Body of pancreas (tissue), 4 donors: ENCODE measurements at regions not wholly inside any gene's neighbourhood (a gene's known extent, or its start where the extent isn't known, plus 50 kb on each side); places are given as distances from the start of the nearest gene placed in this dataset.

Source experiments
- POLR2A ChIP-seq, 3 donors: fragments of 450-650 bp; IDR thresholded peaks; one replicate each; pipeline ENCODE4 v1.6.1; 2016; ENCODE audit warnings: antibody characterized with exemption in 3 of 3, mild to moderate bottlenecking in 2 of 3
- TF ChIP-seq, protein P1 (sequence below), 7 experiments: fragments of 450-650 bp in 4 of 7; fragments of 200-600 bp in 3 of 7; sonication (generic) in 3 of 7; IDR thresholded peaks; one replicate each; pipeline ENCODE4 v1.5.1; 2016 to 2019; ENCODE audit warnings: antibody characterized with exemption in 7 of 7

DNA sequence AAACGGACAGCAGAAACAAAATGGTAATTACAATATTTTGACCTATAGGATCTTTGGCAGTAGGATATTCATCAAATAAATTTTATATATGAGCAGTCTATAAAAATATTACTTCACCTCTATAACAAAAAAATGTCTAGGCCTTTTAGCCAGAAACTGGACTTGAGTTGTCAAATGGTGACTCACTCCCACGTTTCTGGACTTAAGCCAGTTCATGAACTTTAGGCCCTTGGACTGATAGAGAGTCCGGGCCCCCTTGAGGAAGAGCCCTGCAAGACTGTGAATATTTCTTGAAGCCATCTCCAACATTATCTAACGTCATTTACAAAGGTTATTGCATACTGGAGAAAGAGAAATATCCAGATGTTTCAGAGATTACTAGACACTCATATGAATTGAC is 106.8 kb upstream of the FAM47A start:
- TF ChIP-seq, protein P1, sequence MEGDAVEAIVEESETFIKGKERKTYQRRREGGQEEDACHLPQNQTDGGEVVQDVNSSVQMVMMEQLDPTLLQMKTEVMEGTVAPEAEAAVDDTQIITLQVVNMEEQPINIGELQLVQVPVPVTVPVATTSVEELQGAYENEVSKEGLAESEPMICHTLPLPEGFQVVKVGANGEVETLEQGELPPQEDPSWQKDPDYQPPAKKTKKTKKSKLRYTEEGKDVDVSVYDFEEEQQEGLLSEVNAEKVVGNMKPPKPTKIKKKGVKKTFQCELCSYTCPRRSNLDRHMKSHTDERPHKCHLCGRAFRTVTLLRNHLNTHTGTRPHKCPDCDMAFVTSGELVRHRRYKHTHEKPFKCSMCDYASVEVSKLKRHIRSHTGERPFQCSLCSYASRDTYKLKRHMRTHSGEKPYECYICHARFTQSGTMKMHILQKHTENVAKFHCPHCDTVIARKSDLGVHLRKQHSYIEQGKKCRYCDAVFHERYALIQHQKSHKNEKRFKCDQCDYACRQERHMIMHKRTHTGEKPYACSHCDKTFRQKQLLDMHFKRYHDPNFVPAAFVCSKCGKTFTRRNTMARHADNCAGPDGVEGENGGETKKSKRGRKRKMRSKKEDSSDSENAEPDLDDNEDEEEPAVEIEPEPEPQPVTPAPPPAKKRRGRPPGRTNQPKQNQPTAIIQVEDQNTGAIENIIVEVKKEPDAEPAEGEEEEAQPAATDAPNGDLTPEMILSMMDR (IDR thresholded peaks at IDR 0.05): no peak
- TF ChIP-seq POLR2A (IDR thresholded peaks at IDR 0.05): no peak
